ENCODE measurements at regions not wholly inside any gene's neighbourhood (a gene's known extent, or its start where the extent isn't known, plus 50 kb on each side); places are given as distances from the start of the nearest gene placed in this dataset.

- TF ChIP-seq CTCF (IDR thresholded peaks at IDR 0.05; ENCODE audit: insufficient read depth, low read length, poor library complexity, severe bottlenecking) = no peak
- TF ChIP-seq EZH2phosphoT487 (conservative IDR thresholded peaks at IDR 0.05; ENCODE audit: low read length) = no peak
Observed at GRCh38 chr22:47257976-47258375, 495.5 kb downstream of the TBC1D22A start.
